Naive B cell (primary cell): ENCODE measurements at regions not wholly inside any gene's neighbourhood (a gene's known extent, or its start where the extent isn't known, plus 50 kb on each side); places are given as distances from the start of the nearest gene placed in this dataset.
"Not testable (repeated sequence)": the region's sequence is repeated elsewhere in the genome, so short reads cannot be mapped to it uniquely, and the experiment has no call there.

Experiments used
- ATAC-seq, 2 donors: fragments of 150-1000 bp; cut with Tn5 transposase; 2 replicates each; pipeline ENCODE4 v1.10.0; 2021; ENCODE audit warnings: low read depth in 2 of 2, mild to moderate bottlenecking in 2 of 2, moderate library complexity in 2 of 2
- DNase-seq: peaks from one replicate; pipeline ENCODE4 v3.0.0; 2022
- H3K27ac Mint-ChIP-seq, 6 donors: one replicate each; pipeline ENCODE4 v1.8.0; 2020 to 2022; ENCODE audit warnings: mild to moderate bottlenecking in 6 of 6, mixed read lengths in 6 of 6, moderate library complexity in 5 of 6, inconsistent platforms in 2 of 6
- H3K27me3 Mint-ChIP-seq, 3 donors: one replicate each; pipeline ENCODE4 v1.8.0; 2021 to 2022; ENCODE audit warnings: mixed read lengths in 3 of 3, mild to moderate bottlenecking in 1 of 3
- H3K36me3 Mint-ChIP-seq, 2 donors: one replicate each; pipeline ENCODE4 v1.8.0; 2020 to 2022; ENCODE audit warnings: mixed read lengths in 2 of 2, inconsistent platforms in 1 of 2, mild to moderate bottlenecking in 1 of 2
- H3K4me1 Mint-ChIP-seq, 3 donors: one replicate each; pipeline ENCODE4 v1.8.0; 2020 to 2022; ENCODE audit warnings: mixed read lengths in 3 of 3, inconsistent platforms in 1 of 3, mild to moderate bottlenecking in 1 of 3, moderate library complexity in 1 of 3
- H3K4me3 Mint-ChIP-seq, 8 donors: one replicate each; pipeline ENCODE4 v1.8.0; 2020 to 2022; ENCODE audit warnings: mild to moderate bottlenecking in 8 of 8, mixed read lengths in 8 of 8, moderate library complexity in 8 of 8, inconsistent platforms in 2 of 8
- H3K9me3 Mint-ChIP-seq, 7 donors: one replicate each; pipeline ENCODE4 v1.8.0; 2020 to 2022; ENCODE audit warnings: mixed read lengths in 7 of 7, mild to moderate bottlenecking in 5 of 7, inconsistent platforms in 2 of 7, moderate library complexity in 1 of 7

GRCh38 chr4:84249521-84249920 lies 249.6 kb downstream of the NKX6-1 start:
- ATAC-seq (no peak), DNase-seq (no peak)
- no peaks in the 10 kb centered on the region for H3K4me1 Mint-ChIP-seq
- H3K4me3 Mint-ChIP-seq: no peak overlapping the region
- H3K36me3 Mint-ChIP-seq: no peaks in the 10 kb centered on the region
- H3K27ac Mint-ChIP-seq: no peak overlapping the region
- peaks cover 0 to 8% (median 0%) of the 10 kb centered on the region in 3 donors for H3K27me3 Mint-ChIP-seq
- peaks cover 0 to 14% (median 6%) of the 10 kb centered on the region in 7 donors for H3K9me3 Mint-ChIP-seq

- not testable (repeated sequence) for H3K4me1 Mint-ChIP-seq, H3K4me3 Mint-ChIP-seq, H3K27me3 Mint-ChIP-seq, DNase-seq, ATAC-seq, H3K36me3 Mint-ChIP-seq, H3K27ac Mint-ChIP-seq
- H3K9me3 Mint-ChIP-seq: peaks cover 0 to 11% (median 3%) of the 10 kb centered on the region in 7 donors
Measured at GRCh38 chr4:84245042-84245441, 254.1 kb downstream of the NKX6-1 start.

- not testable (repeated sequence) for H3K27me3 Mint-ChIP-seq, H3K36me3 Mint-ChIP-seq, H3K4me1 Mint-ChIP-seq, ATAC-seq, DNase-seq, H3K27ac Mint-ChIP-seq, H3K9me3 Mint-ChIP-seq, H3K4me3 Mint-ChIP-seq
Measured at GRCh38 chr4:84244346-84244801, 254.7 kb downstream of the NKX6-1 start.

- Mint-ChIP-seq H3K27me3 (peaks cover 0 to 8% (median 0%) of the 10 kb centered on the region in 3 donors), H3K4me1 (no peaks in the 10 kb centered on the region), H3K9me3 (peaks cover 0 to 9% (median 3%) of the 10 kb centered on the region in 7 donors), H3K36me3 (no peaks in the 10 kb centered on the region), H3K4me3 (no peak overlapping the region), H3K27ac (no peak overlapping the region)
- ATAC-seq (no peak), DNase-seq (no peak)
Measured at GRCh38 chr4:84243685-84244084, 255.4 kb downstream of the NKX6-1 start.

GRCh38 chr4:84239278-84239845 lies 259.7 kb downstream of the NKX6-1 start:
- Mint-ChIP-seq H3K27ac (no peak overlapping the region), H3K9me3 (peaks cover 0 to 23% (median 2%) of the 10 kb centered on the region in 7 donors), H3K36me3 (no peaks in the 10 kb centered on the region), H3K27me3 (no peaks in the 10 kb centered on the region), H3K4me3 (no peak overlapping the region), H3K4me1 (no peaks in the 10 kb centered on the region)
- DNase-seq (no peak), ATAC-seq (no peak)

GRCh38 chr4:84238247-84239090 lies 260.6 kb downstream of the NKX6-1 start:
- peaks cover 0 to 23% (median 2%) of the 10 kb centered on the region in 7 donors for H3K9me3 Mint-ChIP-seq
- H3K27me3 Mint-ChIP-seq: peaks cover 0 to under 1% (median 0%) of the 10 kb centered on the region in 3 donors
- no peak overlapping the region for H3K27ac Mint-ChIP-seq
- ATAC-seq (no peak), DNase-seq (no peak)
- H3K36me3 Mint-ChIP-seq: no peaks in the 10 kb centered on the region
- no peaks in the 10 kb centered on the region for H3K4me1 Mint-ChIP-seq
- H3K4me3 Mint-ChIP-seq: no peak overlapping the region

GRCh38 chr4:84237008-84237407 lies 262.1 kb downstream of the NKX6-1 start:
- DNase-seq (no peak), ATAC-seq (no peak)
- peaks cover 0 to 4% (median 0%) of the 10 kb centered on the region in 3 donors for H3K27me3 Mint-ChIP-seq
- H3K4me3 Mint-ChIP-seq: no peak overlapping the region
- no peaks in the 10 kb centered on the region for H3K4me1 Mint-ChIP-seq
- no peak overlapping the region for H3K27ac Mint-ChIP-seq
- H3K36me3 Mint-ChIP-seq: no peaks in the 10 kb centered on the region
- peaks cover 0 to 16% (median 5%) of the 10 kb centered on the region in 7 donors for H3K9me3 Mint-ChIP-seq

- H3K27ac Mint-ChIP-seq: no peak overlapping the region
- H3K4me1 Mint-ChIP-seq: no peaks in the 10 kb centered on the region
- peaks cover 0 to 4% (median 0%) of the 10 kb centered on the region in 3 donors for H3K27me3 Mint-ChIP-seq
- DNase-seq: no peak
- no peak overlapping the region for H3K4me3 Mint-ChIP-seq
- H3K9me3 Mint-ChIP-seq: peaks cover 0 to 16% (median 5%) of the 10 kb centered on the region in 7 donors
- no peak for ATAC-seq
- no peaks in the 10 kb centered on the region for H3K36me3 Mint-ChIP-seq
Measured at GRCh38 chr4:84235126-84235944, 263.8 kb downstream of the NKX6-1 start.

GRCh38 chr4:84232309-84233095 lies 266.6 kb downstream of the NKX6-1 start:
- no peak for DNase-seq
- no peaks in the 10 kb centered on the region for H3K36me3 Mint-ChIP-seq
- H3K4me1 Mint-ChIP-seq: no peaks in the 10 kb centered on the region
- H3K9me3 Mint-ChIP-seq: peaks cover 0 to 11% (median 3%) of the 10 kb centered on the region in 7 donors
- no peak overlapping the region for H3K27ac Mint-ChIP-seq
- H3K27me3 Mint-ChIP-seq: peaks cover 0 to 4% (median 0%) of the 10 kb centered on the region in 3 donors
- H3K4me3 Mint-ChIP-seq: no peak overlapping the region
- no peak for ATAC-seq

- no peaks in the 10 kb centered on the region for H3K4me1 Mint-ChIP-seq
- H3K27ac Mint-ChIP-seq: no peak overlapping the region
- no peak overlapping the region for H3K4me3 Mint-ChIP-seq
- DNase-seq: no peak
- H3K36me3 Mint-ChIP-seq: no peaks in the 10 kb centered on the region
- no peak for ATAC-seq
- H3K27me3 Mint-ChIP-seq: peaks cover 0 to 4% (median 0%) of the 10 kb centered on the region in 3 donors
- peaks cover 0 to 11% (median 2%) of the 10 kb centered on the region in 7 donors for H3K9me3 Mint-ChIP-seq
Measured at GRCh38 chr4:84231539-84232055, 267.5 kb downstream of the NKX6-1 start.

GRCh38 chr4:84224522-84224921 lies 274.6 kb downstream of the NKX6-1 start:
- Mint-ChIP-seq H3K4me3 (no peak overlapping the region), H3K27me3 (no peaks in the 10 kb centered on the region), H3K27ac (peak overlapping the region in 1 of 6 donors; percentile 19), H3K4me1 (no peaks in the 10 kb centered on the region), H3K9me3 (peaks cover 0 to 10% (median 2%) of the 10 kb centered on the region in 7 donors), H3K36me3 (no peaks in the 10 kb centered on the region)
- no peak for ATAC-seq
- DNase-seq: no peak

- DNase-seq (no peak), ATAC-seq (no peak)
- H3K27me3 Mint-ChIP-seq: no peaks in the 10 kb centered on the region
- no peaks in the 10 kb centered on the region for H3K36me3 Mint-ChIP-seq
- no peak overlapping the region for H3K27ac Mint-ChIP-seq
- H3K9me3 Mint-ChIP-seq: peaks cover 0 to 5% (median 2%) of the 10 kb centered on the region in 7 donors
- no peaks in the 10 kb centered on the region for H3K4me1 Mint-ChIP-seq
- no peak overlapping the region for H3K4me3 Mint-ChIP-seq
Measured at GRCh38 chr4:84221704-84222103, 277.4 kb downstream of the NKX6-1 start.
